PC-9 (cell line): ENCODE measurements at regions not wholly inside any gene's neighbourhood (a gene's known extent, or its start where the extent isn't known, plus 50 kb on each side); places are given as distances from the start of the nearest gene placed in this dataset.

Experiments
- EZH2 ChIP-seq: fragments of 200-600 bp; sonication (generic); IDR thresholded peaks from 2 replicates; pipeline ENCODE4 v1.8.0; 2017; ENCODE audit warnings: antibody characterized with exemption, low read depth
- TF ChIP-seq, protein P1 (sequence below): fragments of 200-600 bp; sonication (generic); conservative IDR thresholded peaks from 2 replicates; pipeline ENCODE4 v1.6.1; 2017; ENCODE audit warnings: mixed run types, antibody characterized with exemption, mild to moderate bottlenecking, moderate library complexity

DNA sequence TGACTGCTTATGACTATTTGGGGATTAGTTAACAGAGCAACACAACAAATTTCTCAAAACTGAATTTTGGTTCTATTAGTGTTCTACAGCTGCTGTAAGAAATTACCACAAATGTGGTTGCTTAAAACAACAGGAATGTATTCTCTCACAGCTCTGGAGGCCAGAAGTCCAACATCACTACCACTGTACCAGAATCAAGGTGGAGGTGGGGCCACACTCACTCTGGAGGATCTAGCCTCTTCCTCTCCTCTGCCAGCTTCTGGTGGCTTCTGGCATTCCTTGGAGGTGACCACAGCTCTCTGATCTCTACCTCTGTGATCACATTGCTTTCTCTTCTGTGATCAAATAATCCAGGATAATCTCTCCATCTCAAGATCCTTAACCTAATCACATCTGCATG is 194.7 kb upstream of the BMPER start:
- TF ChIP-seq, protein P1, sequence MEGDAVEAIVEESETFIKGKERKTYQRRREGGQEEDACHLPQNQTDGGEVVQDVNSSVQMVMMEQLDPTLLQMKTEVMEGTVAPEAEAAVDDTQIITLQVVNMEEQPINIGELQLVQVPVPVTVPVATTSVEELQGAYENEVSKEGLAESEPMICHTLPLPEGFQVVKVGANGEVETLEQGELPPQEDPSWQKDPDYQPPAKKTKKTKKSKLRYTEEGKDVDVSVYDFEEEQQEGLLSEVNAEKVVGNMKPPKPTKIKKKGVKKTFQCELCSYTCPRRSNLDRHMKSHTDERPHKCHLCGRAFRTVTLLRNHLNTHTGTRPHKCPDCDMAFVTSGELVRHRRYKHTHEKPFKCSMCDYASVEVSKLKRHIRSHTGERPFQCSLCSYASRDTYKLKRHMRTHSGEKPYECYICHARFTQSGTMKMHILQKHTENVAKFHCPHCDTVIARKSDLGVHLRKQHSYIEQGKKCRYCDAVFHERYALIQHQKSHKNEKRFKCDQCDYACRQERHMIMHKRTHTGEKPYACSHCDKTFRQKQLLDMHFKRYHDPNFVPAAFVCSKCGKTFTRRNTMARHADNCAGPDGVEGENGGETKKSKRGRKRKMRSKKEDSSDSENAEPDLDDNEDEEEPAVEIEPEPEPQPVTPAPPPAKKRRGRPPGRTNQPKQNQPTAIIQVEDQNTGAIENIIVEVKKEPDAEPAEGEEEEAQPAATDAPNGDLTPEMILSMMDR: no peak
- TF ChIP-seq EZH2: no peak
